ENCODE measurements at regions not wholly inside any gene's neighbourhood (a gene's known extent, or its start where the extent isn't known, plus 50 kb on each side); places are given as distances from the start of the nearest gene placed in this dataset.

DNA sequence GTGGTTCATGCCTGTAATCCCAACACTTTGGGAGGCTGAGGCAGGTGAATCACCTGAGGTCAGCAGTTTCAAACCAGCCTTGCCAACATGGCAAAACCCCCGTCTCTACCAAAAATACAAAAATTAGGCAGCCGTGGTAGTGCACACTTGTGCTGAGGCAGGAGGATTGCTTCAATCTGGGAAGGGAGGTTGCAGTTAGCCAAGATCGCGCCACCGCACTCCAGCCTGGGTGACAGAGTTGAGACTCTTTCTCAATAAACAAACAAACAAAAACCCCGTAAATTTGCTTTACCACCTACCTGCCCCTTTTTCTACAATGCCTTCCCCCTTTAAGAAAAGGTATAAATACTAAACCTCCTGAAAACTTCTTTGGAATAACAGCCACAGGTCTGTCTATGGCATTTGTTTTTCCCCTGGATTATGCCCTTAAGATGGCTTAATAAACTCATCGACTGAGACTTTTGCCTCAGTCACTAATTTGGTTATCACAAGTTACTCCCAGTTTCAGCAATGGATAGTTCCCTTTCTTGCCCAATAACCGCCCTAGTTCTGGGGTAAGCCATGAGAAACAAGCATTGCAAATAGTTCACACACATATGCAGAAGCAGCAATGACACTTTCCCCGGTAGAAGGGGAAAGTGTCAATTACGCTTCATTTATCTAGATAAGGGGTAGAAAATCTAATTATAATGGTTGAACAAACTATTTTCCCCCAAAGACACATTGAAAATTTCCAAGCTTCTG, 52.8 kb upstream of the SVIL start:
- no peak for DNase-seq

DNA sequence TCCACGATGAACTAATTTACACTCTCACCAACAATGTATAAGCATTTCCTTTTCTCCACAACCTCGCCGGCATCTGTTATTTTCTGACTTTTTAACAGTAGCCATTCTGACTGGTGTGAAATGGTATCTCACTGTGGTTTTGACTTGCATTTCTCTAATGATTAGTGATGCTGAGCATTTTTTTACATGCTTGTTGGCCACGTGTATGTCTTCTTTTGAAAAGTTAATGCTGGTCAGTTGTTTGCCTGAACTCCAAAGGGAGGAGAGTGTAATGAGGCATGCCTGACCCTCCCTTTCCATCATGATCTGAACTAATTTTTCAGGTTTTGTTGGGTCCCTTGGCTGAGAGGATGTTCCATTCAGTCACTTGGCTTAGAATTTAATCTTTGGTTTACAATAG, 50.7 kb upstream of the SVIL start:
- DNase-seq: no peak
